LNCaP clone FGC (cell line): ENCODE measurements at regions not wholly inside any gene's neighbourhood (a gene's known extent, or its start where the extent isn't known, plus 50 kb on each side); places are given as distances from the start of the nearest gene placed in this dataset.
"Not testable (repeated sequence)": the region's sequence is repeated elsewhere in the genome, so short reads cannot be mapped to it uniquely, and the experiment has no call there.

Experiments
- DNase-seq: peaks from one replicate; pipeline ENCODE4 v3.0.0-alpha.2; 2011; ENCODE audit warnings: low read depth
- H3K4me3 ChIP-seq: 2 replicates; pipeline ENCODE4 v1.5.1; 2011; ENCODE audit warnings: mild to moderate bottlenecking, low read depth, low read length, control low read depth
- CTCF ChIP-seq: IDR thresholded peaks from 2 replicates; pipeline ENCODE4 v1.5.1; 2012; ENCODE audit warnings: mild to moderate bottlenecking; ENCODE audit not compliant: control insufficient read depth, insufficient read depth; ENCODE audit errors: extremely low read depth

GRCh38 chr13:81104035-81104715, 763.2 kb upstream of the SPRY2 start:
- no peak overlapping the region for H3K4me3 ChIP-seq
- no peak for DNase-seq
- TF ChIP-seq CTCF = no peak

GRCh38 chr13:81102066-81102465, 761.1 kb upstream of the SPRY2 start:
- not testable (repeated sequence) for H3K4me3 ChIP-seq, DNase-seq

- no peak for TF ChIP-seq CTCF
- no peak for DNase-seq
- H3K4me3 ChIP-seq = no peak overlapping the region
Observed at GRCh38 chr13:81089371-81090157, 748.6 kb upstream of the SPRY2 start.

GRCh38 chr13:81080911-81081454, 740.1 kb upstream of the SPRY2 start:
- H3K4me3 ChIP-seq = no peak overlapping the region
- DNase-seq = no peak
- no peak for TF ChIP-seq CTCF

- TF ChIP-seq CTCF = no peak
- no peak overlapping the region for H3K4me3 ChIP-seq
- DNase-seq = no peak
Observed at GRCh38 chr13:81078048-81078447, 737.1 kb upstream of the SPRY2 start.

- not testable (repeated sequence) for DNase-seq
Observed at GRCh38 chr13:81069822-81070221, 728.9 kb upstream of the SPRY2 start.

GRCh38 chr13:81058916-81059290, 718.0 kb upstream of the SPRY2 start:
- DNase-seq = no peak
- no peak for TF ChIP-seq CTCF

More at GRCh38 chr13:81069822-81070221, 728.9 kb upstream of the SPRY2 start:
- not testable (repeated sequence) for H3K4me3 ChIP-seq

GRCh38 chr13:81058211-81058915, 717.4 kb upstream of the SPRY2 start:
- TF ChIP-seq CTCF = no peak
- H3K4me3 ChIP-seq = no peak overlapping the region
- no peak for DNase-seq

More at GRCh38 chr13:81058916-81059290, 718.0 kb upstream of the SPRY2 start:
- no peak overlapping the region for H3K4me3 ChIP-seq
